Adrenal gland (tissue), 5 donors: ENCODE measurements at regions not wholly inside any gene's neighbourhood (a gene's known extent, or its start where the extent isn't known, plus 50 kb on each side); places are given as distances from the start of the nearest gene placed in this dataset.

Experiments
- POLR2A ChIP-seq, 2 donors: fragments of 450-650 bp; IDR thresholded peaks; one replicate each; pipeline ENCODE4 v1.6.1; 2017; ENCODE audit warnings: antibody characterized with exemption in 2 of 2, mild to moderate bottlenecking in 2 of 2, moderate library complexity in 1 of 2
- TF ChIP-seq, protein P1 (sequence below), 6 experiments: fragments of 450-650 bp in 4 of 6; fragments of 200-600 bp in 2 of 6; sonication (generic) in 1 of 6; IDR thresholded peaks; 1 replicate in 5 of 6; 2 replicates in 1 of 6; pipeline versions ENCODE4 v1.5.1 to v1.8.0; 2016 to 2021; ENCODE audit warnings: antibody characterized with exemption in 6 of 6, mild to moderate bottlenecking in 2 of 6, moderate library complexity in 1 of 6
- donor health status: DM: no; HTN: no; CAD: no.

DNA sequence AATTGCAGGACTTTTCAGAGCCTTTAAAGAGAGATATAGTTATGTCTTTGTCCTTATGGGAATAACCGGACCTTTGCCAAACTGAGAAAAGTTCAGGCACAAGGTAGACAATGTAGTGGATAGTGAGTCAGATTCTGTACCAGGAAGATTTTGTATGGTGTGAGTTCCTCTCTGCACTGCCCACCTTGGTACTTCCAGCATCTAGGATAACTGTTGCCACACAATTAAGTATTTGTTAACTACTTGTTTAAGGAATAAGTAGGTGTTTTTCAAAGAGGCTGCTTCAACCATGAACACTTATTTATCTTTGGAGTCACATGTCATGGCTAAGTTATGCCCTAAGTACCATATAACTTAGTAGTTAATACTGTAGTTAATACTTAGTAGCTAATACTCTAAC, 131.8 kb upstream of the DOK5 start:
- TF ChIP-seq, protein P1, sequence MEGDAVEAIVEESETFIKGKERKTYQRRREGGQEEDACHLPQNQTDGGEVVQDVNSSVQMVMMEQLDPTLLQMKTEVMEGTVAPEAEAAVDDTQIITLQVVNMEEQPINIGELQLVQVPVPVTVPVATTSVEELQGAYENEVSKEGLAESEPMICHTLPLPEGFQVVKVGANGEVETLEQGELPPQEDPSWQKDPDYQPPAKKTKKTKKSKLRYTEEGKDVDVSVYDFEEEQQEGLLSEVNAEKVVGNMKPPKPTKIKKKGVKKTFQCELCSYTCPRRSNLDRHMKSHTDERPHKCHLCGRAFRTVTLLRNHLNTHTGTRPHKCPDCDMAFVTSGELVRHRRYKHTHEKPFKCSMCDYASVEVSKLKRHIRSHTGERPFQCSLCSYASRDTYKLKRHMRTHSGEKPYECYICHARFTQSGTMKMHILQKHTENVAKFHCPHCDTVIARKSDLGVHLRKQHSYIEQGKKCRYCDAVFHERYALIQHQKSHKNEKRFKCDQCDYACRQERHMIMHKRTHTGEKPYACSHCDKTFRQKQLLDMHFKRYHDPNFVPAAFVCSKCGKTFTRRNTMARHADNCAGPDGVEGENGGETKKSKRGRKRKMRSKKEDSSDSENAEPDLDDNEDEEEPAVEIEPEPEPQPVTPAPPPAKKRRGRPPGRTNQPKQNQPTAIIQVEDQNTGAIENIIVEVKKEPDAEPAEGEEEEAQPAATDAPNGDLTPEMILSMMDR (IDR thresholded peaks at IDR 0.05) = no peak
- no peak for TF ChIP-seq POLR2A (IDR thresholded peaks at IDR 0.05)
